Keratinocyte (primary cell): ENCODE measurements at regions not wholly inside any gene's neighbourhood (a gene's known extent, or its start where the extent isn't known, plus 50 kb on each side); places are given as distances from the start of the nearest gene placed in this dataset.

Experiments
- EZH2 ChIP-seq: IDR thresholded peaks from one replicate; pipeline ENCODE4 v1.6.1; 2012; ENCODE audit warnings: inconsistent platforms, mild to moderate bottlenecking, low read length, moderate library complexity
- TF ChIP-seq, protein P1 (sequence below), 3 experiments: IDR thresholded peaks in 1 of 3; conservative IDR thresholded peaks in 1 of 3; optimal IDR thresholded peaks in 1 of 3; 2 replicates in 2 of 3; 3 replicates in 1 of 3; pipeline versions ENCODE3 to v1.5.1; 2011; ENCODE audit warnings: low read length in 3 of 3, mild to moderate bottlenecking in 3 of 3, moderate library complexity in 2 of 3, control low read depth in 1 of 3, inconsistent platforms in 1 of 3; ENCODE audit not compliant: insufficient read depth in 2 of 3; ENCODE audit errors: extremely low read depth in 1 of 3

- TF ChIP-seq, protein P1, sequence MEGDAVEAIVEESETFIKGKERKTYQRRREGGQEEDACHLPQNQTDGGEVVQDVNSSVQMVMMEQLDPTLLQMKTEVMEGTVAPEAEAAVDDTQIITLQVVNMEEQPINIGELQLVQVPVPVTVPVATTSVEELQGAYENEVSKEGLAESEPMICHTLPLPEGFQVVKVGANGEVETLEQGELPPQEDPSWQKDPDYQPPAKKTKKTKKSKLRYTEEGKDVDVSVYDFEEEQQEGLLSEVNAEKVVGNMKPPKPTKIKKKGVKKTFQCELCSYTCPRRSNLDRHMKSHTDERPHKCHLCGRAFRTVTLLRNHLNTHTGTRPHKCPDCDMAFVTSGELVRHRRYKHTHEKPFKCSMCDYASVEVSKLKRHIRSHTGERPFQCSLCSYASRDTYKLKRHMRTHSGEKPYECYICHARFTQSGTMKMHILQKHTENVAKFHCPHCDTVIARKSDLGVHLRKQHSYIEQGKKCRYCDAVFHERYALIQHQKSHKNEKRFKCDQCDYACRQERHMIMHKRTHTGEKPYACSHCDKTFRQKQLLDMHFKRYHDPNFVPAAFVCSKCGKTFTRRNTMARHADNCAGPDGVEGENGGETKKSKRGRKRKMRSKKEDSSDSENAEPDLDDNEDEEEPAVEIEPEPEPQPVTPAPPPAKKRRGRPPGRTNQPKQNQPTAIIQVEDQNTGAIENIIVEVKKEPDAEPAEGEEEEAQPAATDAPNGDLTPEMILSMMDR (optimal IDR thresholded peaks at IDR 0.05 in 1 of 3, IDR thresholded peaks at IDR 0.05 in 1 of 3, conservative IDR thresholded peaks at IDR 0.05 in 1 of 3; ENCODE audit: extremely low read depth in 1 of 3, insufficient read depth in 2 of 3, low read length in 3 of 3) = no peak
- TF ChIP-seq EZH2 = no peak
These were observed 85.8 kb upstream of the KBTBD8 start for GRCh38 chr3:66912306-66912705.
